Psoas muscle (tissue), 7 donors: ENCODE measurements at regions not wholly inside any gene's neighbourhood (a gene's known extent, or its start where the extent isn't known, plus 50 kb on each side); places are given as distances from the start of the nearest gene placed in this dataset.

Source experiments
- ATAC-seq, 4 donors: fragments of 200-7000 bp; cut with Tn5 transposase; one replicate each; pipeline ENCODE4 v1.9.1; 2020; ENCODE audit warnings: moderate library complexity in 3 of 4, mild to moderate bottlenecking in 2 of 4
- DNase-seq, 2 donors: peaks; one replicate each; pipeline ENCODE4 v3.0.0-alpha.2; 2020
- H3K27ac ChIP-seq: fragments of 200-600 bp; one replicate; pipeline ENCODE4 v1.8.0; 2022
- H3K27me3 ChIP-seq, 3 donors: fragments of 200-600 bp in 1 of 3; one replicate each; pipeline versions ENCODE4 v1.6.1 to v1.8.0; 2013 to 2022; ENCODE audit warnings: low read length in 2 of 3, mild to moderate bottlenecking in 2 of 3, moderate library complexity in 1 of 3; ENCODE audit not compliant: insufficient read depth in 3 of 3
- H3K36me3 ChIP-seq, 2 donors: fragments of 200-600 bp in 1 of 2; one replicate each; pipeline versions ENCODE4 v1.6.1 to v1.8.0; 2013 to 2022; ENCODE audit warnings: low read depth in 1 of 2, mild to moderate bottlenecking in 1 of 2, moderate library complexity in 1 of 2; ENCODE audit not compliant: insufficient read depth in 1 of 2
- H3K4me1 ChIP-seq: fragments of 200-600 bp; one replicate; pipeline ENCODE4 v1.8.0; 2022
- H3K4me3 ChIP-seq: fragments of 200-600 bp; one replicate; pipeline ENCODE4 v1.8.0; 2022; ENCODE audit warnings: mild to moderate bottlenecking
- H3K9me3 ChIP-seq: fragments of 200-600 bp; one replicate; pipeline ENCODE4 v1.8.0; 2022
- WGBS, 3 donors: extraction: QIAGEN DNeasy Blood & Tissue Kit; methylation state at CpG; one replicate each; pipeline versions ENCODE4 v1.1.6 to v1.1.7; 2013; 5-methylcytosine and 5-hydroxymethylcytosine counted together
- intact Hi-C, 2 donors: fragments of 100-400 bp; cut with DNase I; formaldehyde crosslinking; loops; one replicate each; pipeline versions ENCODE4 v1.11.0 to v1.14.2; 2022
- TF ChIP-seq, protein P1 (sequence below): fragments of 200-600 bp; IDR thresholded peaks from one replicate; pipeline ENCODE4 v1.8.0; 2022; ENCODE audit warnings: antibody characterized with exemption
- donor health status: healthy with polysubstance abuse.
- donor health status: DM: no; HTN: no; CAD: no; lungs with moderate emphysema.
- donor health status: Bipolar disorder and iron deficiency.
- donor health status: healthy.
- donor health status: DM: yes; HTN: yes; CAD: no.
- donor health status: DM: no; HTN: no; CAD: no.
- donor health status: DM: yes; HTN: yes; CAD: no.

DNA sequence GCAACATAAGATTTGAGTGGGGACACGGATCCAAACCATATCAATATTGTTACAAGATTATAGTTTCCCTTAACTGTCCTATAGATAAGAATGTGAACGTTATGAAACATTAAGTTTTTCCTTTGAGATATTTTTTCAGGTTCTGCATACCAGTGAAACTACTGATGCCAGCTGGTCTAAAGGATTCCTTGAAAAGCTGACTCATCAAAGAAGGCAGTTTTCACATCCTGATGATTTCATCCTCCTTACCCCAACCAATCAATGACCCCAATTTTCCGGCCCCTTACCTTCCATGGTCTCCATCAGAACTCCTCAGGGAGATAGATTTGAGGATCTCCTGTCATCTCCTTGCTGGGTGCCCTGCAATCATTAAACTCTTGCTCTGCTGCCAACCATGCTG lies 64.1 kb upstream of the HS3ST4 start:
- WGBS, 3 donors = 53 to 64% (median 58%) methylated on average over 3 of the region's 3 CpGs
- Histone ChIP-seq H3K4me3 (no peak overlapping the region), H3K27me3 (no peaks in the 10 kb centered on the region), H3K27ac (no peak overlapping the region), H3K4me1 (no peaks in the 10 kb centered on the region), H3K36me3 (no peaks in the 10 kb centered on the region), H3K9me3 (peaks cover 8% of the 10 kb centered on the region)
- intact Hi-C loops = no loop called here
- no peak for DNase-seq
- TF ChIP-seq, protein P1, sequence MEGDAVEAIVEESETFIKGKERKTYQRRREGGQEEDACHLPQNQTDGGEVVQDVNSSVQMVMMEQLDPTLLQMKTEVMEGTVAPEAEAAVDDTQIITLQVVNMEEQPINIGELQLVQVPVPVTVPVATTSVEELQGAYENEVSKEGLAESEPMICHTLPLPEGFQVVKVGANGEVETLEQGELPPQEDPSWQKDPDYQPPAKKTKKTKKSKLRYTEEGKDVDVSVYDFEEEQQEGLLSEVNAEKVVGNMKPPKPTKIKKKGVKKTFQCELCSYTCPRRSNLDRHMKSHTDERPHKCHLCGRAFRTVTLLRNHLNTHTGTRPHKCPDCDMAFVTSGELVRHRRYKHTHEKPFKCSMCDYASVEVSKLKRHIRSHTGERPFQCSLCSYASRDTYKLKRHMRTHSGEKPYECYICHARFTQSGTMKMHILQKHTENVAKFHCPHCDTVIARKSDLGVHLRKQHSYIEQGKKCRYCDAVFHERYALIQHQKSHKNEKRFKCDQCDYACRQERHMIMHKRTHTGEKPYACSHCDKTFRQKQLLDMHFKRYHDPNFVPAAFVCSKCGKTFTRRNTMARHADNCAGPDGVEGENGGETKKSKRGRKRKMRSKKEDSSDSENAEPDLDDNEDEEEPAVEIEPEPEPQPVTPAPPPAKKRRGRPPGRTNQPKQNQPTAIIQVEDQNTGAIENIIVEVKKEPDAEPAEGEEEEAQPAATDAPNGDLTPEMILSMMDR = no peak
- no peak for ATAC-seq

- Histone ChIP-seq H3K27me3 (no peaks in the 10 kb centered on the region), H3K4me1 (no peaks in the 10 kb centered on the region), H3K9me3 (peaks cover 8% of the 10 kb centered on the region), H3K4me3 (no peak overlapping the region), H3K36me3 (no peaks in the 10 kb centered on the region), H3K27ac (no peak overlapping the region)
- TF ChIP-seq, protein P1 = no peak
- no peak for DNase-seq
- 86 to 89% (median 86%) methylated on average over 2 of the region's 2 CpGs for WGBS, 3 donors
- ATAC-seq = no peak
- intact Hi-C loops = no loop called here
Observed at GRCh38 chr16:25626172-25626571, 65.6 kb upstream of the HS3ST4 start.

DNA sequence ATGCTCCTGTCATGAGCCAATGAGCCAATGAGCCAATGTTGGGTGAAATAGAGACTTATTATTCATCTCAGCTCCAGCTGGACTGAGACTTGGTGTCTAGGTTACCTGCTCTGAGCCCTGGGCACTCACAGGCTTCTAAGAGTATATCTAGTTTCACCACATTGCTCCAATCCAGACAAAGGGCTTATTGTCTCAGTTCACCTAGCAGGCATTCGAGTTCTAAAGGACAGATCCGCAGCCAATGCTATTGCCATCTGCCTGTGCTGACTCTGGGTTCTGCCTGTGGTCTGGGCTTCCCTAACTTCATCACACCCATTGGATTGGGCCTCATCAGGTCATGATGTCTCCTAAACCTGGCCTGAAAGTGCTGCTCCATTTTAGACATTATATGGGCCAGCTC lies 66.1 kb upstream of the HS3ST4 start:
- Histone ChIP-seq H3K27me3 (no peaks in the 10 kb centered on the region), H3K9me3 (peaks cover 8% of the 10 kb centered on the region), H3K4me3 (no peak overlapping the region), H3K36me3 (no peaks in the 10 kb centered on the region), H3K4me1 (no peaks in the 10 kb centered on the region), H3K27ac (no peak overlapping the region)
- no peak for ATAC-seq
- no peak for DNase-seq
- TF ChIP-seq, protein P1 = no peak
- WGBS, 3 donors = 60 to 73% (median 61%) methylated on average over 2 of the region's 2 CpGs
- intact Hi-C loops = no loop called here

GRCh38 chr16:25614716-25615265 lies 77.0 kb upstream of the HS3ST4 start:
- Histone ChIP-seq H3K4me1 (no peaks in the 10 kb centered on the region), H3K9me3 (no peaks in the 10 kb centered on the region), H3K27ac (no peak overlapping the region), H3K4me3 (no peak overlapping the region), H3K27me3 (peaks cover 0 to 2% (median 0%) of the 10 kb centered on the region in 3 donors), H3K36me3 (no peaks in the 10 kb centered on the region)
- TF ChIP-seq, protein P1 = no peak
- WGBS, 3 donors = 72 to 75% (median 73%) methylated on average over 8 of the region's 8 CpGs
- intact Hi-C loops = no loop called here
- ATAC-seq = no peak
- DNase-seq = no peak

- Histone ChIP-seq H3K4me3 (no peak overlapping the region), H3K36me3 (no peaks in the 10 kb centered on the region), H3K9me3 (no peaks in the 10 kb centered on the region), H3K4me1 (no peaks in the 10 kb centered on the region), H3K27ac (no peak overlapping the region), H3K27me3 (peaks cover 0 to 4% (median 0%) of the 10 kb centered on the region in 3 donors)
- DNase-seq (no peak), ATAC-seq (no peak)
- WGBS, 3 donors = 73 to 79% (median 74%) methylated on average over 5 of the region's 5 CpGs
- intact Hi-C loops = no loop called here
- TF ChIP-seq, protein P1 = no peak
Observed at GRCh38 chr16:25613931-25614330, 77.8 kb upstream of the HS3ST4 start.
